IPS DF 4.7 (cell line): ENCODE measurements at regions not wholly inside any gene's neighbourhood (a gene's known extent, or its start where the extent isn't known, plus 50 kb on each side); places are given as distances from the start of the nearest gene placed in this dataset.
"Not testable (repeated sequence)": the region's sequence is repeated elsewhere in the genome, so short reads cannot be mapped to it uniquely, and the experiment has no call there.

Experiments
- DNase-seq: peaks from one replicate; pipeline ENCODE4 v3.0.0-alpha.2; 2013; ENCODE audit warnings: low spot score; ENCODE audit errors: extremely low read depth

DNA sequence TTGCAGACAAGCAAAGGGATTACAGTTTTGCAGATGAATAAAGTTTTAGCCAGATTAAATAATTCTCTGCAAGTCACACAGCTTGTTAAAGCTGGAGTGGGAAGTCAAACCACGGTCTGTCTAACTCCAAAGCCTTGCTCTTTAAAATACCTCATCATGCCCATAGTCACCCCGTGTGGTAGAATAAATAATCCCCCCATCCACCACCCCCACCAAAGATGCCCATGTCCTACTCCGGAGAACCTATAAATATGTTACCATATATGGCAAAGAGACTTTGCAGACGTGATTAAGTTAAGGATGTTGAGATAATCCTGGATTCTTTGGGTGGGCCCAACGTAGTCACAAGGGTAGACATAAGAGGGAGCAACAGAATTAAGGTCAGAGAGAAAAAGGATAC is 118.7 kb downstream of the BEND2 start:
- DNase-seq: no peak

DNA sequence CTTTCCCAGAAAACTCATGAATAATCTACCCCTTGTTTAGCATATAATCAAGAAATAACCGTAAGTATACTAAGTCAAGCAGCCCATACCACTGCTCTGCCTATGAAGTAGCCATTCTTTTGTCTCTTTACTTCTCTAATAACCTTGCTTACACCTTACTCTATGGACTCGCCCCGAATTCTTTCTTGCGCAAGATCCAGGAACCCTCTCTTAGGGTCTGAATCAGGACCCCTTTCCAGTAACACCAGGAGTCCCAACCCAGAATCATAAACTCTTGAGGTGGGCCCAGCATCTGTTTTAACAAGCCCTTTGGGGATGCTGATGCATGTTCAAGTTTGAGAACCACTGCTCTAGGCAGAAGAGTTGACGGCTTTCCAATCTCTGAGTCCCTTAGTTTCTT is 119.6 kb downstream of the BEND2 start:
- DNase-seq: no peak

DNA sequence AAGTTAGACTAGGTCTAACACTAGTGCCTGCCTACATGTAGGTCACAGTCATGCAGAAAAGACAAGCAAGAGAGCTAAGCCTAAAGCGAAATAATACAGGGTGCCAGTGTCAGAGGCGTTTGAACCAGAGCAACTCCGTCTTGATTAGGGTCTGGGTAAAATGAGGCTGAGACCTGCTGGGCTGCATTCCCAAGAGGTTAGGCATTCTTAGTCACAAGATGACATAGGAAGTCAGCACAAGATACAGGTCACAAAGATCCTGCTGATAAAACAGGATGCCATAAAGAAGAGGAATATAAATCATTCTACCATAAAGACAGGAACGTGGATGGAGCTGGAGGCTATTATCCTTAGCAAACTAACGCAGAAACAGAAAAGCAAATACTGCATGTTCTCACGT is 120.9 kb downstream of the BEND2 start:
- DNase-seq: no peak

DNA sequence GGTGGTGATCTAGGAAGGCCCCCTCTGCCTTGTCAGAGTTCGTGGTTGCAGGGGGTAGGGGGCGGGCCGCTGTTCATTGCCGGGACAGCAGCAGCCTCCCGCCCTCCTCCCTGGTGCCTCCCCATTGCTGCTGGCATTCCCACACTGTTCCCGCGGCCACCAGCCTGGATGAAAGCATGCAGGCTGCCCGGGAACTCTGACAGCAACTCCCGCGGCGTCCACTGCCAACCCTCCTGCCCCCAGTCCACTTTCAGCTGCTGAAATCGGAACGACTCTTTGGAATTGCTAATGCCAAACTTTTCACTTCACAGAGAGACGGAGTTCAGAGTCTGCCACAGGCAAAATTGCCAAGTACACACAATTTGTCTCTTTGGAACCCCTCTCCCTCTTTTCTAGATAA is 121.9 kb downstream of the BEND2 start:
- DNase-seq: no peak

DNA sequence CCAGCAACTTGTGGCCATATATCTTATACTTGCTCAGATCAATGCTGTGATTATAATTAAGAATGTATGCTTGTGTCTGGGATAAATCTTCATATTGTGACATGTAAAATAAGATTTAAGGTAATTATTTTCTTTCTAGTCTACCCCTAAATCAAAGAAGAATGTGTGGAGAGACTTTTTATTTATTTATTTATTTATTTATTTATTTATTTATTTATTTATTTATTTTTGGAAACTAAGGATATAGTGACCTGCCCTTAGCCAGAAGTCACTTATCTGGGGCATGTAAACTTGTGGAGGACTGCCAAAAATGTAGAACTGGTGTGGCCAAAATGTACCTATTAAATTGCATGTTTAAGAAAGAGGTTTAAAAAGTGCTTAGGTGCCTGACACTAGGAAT is 144.3 kb downstream of the BEND2 start:
- DNase-seq: no peak

DNA sequence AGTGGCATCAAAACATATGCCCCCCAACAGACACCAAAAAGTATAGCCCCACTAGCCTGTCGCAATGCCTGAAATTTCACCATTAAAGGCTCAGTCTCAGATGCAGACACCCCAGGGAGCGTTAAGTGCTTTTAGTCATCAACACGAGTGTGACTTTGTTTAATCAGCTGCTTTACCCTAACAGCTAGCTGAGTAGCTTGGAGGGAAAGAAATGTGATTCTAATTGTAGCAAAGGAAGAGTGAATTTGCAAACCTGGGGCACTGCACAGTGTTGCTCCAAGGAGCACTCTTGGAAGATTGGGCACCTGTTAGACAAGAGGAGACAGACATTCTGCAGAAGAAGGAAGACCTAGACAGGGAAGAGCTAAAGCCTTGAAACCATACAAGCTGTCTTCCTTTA is 145.1 kb downstream of the BEND2 start:
- DNase-seq: no peak

DNA sequence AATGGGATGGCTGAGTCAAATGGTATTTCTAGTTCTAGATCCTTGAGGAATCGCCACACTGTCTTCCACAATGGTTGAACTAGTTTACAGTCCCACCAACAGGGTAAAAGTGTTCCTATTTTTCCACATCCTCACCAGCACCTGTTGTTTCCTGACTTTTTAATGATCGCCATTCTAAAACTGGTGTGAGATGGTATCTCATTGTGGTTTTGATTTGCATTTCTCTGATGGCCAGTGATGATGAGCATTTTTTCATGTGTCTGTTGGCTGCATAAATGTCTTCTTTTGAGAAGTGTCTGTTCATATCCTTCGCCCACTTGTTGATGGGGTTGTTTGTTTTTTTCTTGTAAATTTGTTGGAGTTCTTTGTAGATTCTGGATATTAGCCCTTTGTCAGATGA is 152.6 kb downstream of the BEND2 start:
- DNase-seq: not testable (repeated sequence)

DNA sequence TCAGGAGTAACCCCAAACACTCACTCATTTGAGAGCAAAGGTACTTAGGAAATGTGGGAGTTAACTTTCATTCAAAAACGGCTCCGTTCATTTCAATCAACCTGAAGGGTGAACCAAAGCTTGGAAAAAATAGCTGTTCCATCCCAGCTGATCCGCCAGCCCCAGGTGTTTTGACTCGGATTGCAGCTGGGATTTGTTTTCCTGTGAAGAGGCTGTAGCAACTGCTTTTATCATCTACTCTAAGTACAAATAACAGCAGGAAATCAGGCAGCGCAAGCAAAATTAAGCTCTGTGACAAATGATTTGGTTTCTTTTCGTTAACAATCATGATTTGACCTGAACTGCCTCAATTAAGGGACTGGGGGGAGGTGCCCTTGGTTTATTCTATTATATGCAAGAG is 154.7 kb downstream of the BEND2 start:
- no peak for DNase-seq

DNA sequence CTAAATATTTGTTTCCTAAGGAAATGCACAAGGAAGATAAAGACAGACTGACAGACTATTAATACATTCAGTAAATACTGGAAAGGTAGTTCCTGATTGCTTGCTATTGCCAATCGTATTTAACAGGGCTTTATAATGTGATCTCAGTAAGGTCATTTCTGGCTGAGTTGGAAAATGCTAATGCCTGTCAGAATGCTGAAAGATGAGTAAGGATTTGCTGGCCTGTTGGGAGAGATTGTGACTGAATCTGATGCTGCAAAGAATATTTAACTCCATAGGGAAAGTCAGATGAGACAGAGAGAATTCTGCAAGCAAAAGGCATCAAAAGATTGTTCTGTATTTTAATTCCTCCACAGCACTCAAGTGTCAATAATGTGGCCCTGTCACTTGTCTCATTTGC is 169.0 kb downstream of the BEND2 start:
- no peak for DNase-seq

DNA sequence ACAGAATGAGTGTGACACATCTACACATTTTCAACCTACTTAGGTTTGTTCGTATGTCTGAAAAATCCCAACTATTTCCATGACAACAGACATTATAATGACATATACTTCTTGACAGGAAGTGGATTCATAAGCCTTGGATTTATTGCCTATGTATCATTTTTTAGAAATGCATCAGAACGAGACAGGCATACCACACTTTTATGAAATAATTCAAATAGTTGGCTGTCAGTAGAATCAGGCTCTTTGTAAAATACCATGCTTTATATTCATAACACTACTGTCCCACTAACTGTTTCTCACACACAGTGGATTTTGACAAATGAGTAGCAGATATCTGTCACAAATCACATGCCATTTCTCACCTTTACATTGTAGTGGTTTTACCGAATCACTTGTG is 173.2 kb downstream of the BEND2 start:
- no peak for DNase-seq

DNA sequence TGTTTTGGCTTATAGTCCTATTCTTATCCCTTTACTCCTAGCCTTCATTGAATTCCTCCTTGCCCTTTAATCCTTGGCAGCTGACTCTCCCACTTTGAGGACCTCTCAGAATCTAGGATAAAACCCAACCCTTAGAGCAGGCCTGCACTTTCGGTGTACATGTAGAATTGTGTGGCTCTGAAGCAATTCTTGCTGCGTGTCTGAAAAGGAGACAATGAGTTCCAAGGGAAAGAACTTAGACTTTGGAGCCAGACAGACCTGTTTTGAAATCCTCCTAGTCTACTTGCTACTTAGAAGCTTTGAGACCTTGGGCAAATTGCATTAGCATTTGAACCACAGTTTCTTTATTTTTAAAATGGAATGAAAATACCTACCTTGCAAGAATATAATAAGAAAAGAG is 175.2 kb downstream of the BEND2 start:
- no peak for DNase-seq

DNA sequence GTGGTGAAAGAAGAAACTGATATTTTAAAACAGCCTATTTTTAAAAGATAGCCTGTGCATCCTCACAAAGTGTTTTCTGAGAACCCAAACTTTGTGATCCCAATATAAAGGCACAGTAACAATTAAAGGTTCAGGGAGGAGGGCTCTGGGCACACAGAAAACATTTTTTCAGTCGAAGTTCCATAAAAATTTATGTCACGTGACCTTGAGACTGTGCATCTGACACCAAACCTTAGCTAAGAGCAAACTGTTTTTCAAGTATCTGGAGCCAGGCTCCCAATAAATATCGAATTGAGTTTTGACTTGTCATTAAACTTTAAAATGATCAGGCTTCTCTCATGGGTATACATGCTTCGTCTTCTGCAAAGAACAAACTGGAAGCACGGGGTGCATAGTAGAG is 177.9 kb downstream of the BEND2 start:
- DNase-seq: no peak

DNA sequence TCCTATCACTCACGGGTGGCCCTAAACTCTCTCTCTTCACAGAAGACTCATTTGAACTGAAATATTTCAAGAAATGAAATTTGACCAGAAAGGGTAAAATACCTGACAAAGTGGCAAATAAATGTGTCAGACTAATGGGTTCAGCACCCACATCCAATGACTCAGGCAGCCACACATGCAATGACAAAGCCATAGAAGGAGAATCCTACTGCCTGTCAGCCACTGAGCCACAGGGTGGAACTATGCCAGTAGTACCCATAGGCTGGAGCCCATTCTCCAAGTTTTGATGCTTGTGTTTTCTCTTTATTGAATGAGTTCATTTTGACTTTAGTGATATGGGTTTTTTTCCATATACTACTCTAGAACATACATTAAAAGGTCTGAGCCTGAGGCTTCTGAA is 179.0 kb downstream of the BEND2 start:
- DNase-seq: no peak

DNA sequence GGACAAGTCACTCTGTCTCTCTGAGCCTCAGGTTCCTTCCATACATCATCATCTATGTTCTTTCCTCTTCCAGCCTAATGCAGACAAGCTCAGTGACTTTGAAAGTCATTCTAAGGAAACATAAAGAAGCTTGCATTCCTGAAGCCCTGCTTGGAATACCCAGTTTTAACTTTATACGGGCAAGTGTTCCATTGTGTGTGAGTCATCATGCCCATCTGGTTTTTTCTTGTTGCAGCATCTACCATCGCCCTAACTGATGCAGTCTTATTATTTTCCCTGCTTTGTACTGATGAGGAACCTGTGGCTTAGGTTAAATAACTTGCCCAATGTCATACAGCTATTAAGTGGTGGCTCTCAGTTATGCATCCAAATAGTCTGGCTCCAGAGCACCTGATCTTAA is 177.9 kb upstream of the RAI2 start:
- DNase-seq: no peak

DNA sequence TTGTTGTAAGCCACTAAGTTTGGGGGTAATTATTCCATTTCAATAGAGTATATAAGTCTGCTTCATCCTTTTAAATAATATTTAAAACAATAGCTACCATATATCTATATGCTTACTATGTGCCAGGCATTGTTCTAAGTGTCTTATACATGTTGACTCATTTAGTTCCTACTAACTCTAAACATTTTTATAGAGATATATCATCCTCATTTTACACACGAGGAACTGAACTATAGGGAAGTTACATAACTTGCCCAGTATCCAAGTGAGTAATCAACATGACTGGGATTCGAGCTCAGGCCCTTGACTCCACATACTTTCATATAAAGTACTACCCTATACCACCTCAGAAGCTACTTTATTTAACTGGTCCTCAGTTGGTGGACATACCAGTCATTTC is 175.3 kb upstream of the RAI2 start:
- DNase-seq: no peak

DNA sequence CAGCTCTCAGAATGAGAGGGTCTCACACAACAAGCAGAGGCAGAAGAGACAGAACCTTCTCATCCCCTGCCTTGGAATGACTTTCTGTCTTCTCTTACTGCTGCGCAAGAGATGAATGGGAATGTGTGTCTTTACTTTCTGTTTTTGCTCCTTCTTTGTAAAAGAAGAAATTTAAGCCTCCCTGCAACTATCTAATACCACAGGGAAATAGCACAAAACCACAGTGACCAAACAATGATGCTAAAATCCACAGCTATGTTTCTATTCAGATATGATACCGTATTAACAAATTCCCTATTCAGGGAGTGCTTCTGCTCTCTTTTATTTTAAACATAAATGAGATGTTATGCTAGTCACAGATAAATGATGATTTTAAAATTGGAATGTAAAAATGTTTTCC is 173.8 kb upstream of the RAI2 start:
- no peak for DNase-seq

DNA sequence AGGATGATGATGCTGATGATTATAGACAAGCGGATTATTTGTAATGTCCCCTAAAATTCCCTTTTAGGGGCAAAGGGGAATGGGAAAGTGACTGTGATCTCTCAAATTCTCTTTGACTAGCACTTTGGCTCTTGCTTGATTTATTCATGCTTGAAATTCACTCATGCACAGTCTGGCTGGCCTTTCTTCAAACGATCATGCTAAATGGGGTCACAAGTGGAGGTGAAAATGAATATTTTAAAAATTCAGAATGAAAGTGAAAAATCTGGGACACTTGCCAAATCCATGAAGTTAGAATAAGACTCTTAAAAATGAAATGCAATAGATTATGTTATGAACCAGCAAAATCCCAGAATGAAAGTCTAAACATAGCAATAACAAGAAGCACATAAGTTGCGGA is 173.4 kb upstream of the RAI2 start:
- DNase-seq: no peak

DNA sequence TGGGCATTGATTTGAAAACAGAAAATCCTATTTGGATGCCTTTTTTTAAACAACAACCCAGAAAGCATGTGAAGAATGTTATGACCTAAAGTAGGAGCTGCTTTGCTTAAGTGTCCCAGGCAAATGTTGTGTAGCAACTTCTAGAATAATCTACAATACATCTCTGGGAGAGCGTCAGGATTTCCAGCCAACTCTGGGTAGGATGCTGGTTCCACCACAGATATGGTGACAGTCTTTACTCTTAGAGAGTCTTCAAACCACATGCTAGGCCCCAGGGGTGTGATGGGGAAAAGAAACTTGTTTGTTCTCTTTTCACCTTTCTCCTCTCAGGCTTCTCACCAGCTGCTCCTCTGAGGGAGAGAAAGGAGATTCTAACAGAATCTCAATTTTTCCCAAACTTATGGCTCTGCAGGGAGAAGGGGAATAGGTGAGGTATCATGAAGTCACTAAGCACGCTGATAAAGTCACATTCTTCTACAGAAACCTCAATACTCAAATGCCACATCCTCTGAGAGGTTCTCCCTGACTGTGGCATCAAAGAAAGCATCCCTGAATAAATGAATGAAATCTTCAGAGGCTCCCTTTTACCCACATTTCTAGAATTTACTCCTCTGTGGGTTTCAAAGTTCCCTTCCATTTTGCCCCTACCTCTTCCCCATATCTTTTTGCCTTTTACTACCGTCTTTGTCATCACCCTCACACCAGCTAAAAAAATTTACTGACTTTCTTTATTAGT is 171.6 kb upstream of the RAI2 start:
- DNase-seq: no peak

DNA sequence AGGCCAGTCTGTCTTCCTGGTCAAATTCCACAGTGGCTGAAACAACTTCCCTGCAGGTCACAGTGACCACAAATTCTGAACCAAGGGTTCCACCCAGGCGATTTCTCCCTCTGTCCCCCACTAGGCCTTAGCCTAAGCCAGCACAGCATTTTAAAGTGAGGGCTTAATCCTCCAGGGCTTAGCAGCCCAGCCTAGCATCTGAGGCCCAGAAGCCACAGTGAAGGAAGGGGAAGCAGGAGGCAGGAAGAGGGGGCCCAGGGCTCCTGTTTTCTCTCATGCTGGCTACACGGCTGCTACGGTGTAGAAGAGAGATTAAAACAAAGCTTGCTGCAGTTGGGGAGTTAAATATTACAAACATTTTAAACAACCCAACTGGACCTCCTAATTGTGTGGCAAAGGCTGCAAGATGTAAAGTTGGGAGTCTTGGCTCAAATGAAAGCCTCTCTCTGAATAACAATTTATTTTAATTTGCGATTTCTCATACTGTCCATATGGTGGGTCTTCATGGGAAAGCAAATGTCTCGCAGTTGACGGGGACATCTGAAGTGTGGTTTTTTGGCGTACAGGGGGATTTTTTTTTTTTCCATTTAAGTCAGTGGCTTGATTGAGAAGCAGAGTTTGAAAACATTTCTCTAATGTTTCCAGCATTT is 170.8 kb upstream of the RAI2 start:
- no peak for DNase-seq

DNA sequence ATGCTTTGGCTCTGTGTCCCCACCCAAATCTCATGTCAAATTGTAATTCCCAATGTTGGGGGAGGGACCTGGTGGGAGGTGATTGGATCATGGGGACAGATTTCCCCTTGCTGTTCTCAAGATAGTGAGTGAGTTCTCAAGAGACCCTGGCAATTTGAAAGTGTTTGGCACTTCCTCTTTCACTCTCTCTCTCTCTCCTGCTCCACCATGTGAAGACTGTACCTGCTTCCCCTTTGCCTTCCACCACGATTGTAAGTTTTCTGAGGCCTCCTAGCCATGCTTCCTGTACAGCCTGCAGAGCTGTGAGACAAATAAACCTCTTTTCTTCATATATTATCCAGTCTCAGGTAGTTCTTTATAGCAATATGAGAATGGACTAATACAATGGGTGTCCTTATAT is 169.6 kb upstream of the RAI2 start:
- not testable (repeated sequence) for DNase-seq

DNA sequence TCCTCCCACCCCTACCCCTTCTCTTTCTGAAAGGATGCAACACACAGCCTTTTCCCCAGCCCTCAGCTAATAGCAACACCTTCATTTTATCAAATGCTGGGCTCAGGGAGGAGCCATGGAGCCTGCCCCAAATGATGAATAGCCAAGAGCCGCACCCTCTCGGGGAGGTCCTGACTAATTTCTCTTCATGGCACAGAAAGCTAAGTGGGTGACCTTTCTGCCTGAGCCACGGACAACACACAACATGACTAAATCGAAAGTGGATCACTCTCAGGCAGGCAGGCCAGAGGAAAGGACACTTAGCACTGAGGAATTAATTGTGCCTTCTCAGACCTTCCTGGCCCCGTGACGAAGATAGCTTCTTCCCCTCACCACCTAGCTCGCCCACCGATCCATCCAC is 165.1 kb upstream of the RAI2 start:
- DNase-seq: no peak

DNA sequence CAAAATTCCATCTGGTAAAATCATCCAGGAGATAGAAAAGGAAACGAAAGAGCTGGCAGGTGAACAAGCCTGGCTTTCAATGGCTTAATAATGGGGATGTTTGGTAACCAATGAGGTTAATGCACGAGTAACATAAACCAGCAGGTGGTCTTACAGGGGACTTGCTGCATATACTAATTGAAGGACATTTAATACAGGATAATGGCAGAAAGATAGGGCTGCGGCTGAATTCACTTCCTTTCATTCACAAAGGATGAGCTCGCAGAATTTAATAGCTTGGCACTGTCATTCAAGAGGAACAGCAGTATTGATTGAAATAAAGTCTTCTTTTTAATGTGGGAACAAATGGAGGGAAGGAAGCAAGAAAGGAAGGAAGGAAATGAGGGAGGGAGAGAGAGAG is 156.3 kb upstream of the RAI2 start:
- no peak for DNase-seq

DNA sequence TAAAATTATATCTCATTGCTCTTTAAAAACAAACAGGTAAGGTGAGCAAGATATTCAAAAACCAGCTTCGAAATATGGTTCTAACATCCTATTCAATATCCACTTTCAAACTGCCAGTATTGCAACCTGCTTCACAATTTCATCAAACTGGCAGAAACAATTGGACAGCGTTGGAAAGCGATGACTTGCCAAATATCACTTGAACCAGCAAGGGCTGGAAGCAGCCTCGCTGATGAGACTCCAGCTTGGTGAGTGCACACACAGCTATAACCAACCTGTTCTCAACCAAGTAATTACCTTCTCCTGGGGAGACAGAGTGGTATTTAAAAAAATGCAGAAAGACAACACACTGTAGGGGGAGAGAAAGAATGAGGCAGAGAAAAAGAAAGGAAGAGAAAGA is 155.8 kb upstream of the RAI2 start:
- no peak for DNase-seq

DNA sequence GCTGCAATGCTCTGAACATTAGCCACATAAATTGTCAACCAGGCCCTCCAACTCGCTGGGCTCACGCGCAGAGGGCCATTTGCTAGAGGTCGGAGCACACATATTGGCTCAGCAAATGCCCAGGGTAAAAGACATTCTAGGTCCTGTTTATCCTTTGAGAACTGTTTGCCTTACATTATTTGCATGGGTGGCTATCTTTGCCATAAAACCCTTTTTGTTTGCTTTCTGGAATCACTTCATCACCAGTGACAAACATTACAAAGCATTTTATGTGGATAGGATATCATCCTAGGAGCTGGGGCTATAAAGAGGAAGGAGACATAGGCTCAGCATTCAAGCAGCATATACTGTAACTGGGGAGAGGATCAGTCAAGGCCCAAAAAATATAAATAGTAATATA is 149.2 kb upstream of the RAI2 start:
- no peak for DNase-seq
